ENCODE measurements at regions not wholly inside any gene's neighbourhood (a gene's known extent, or its start where the extent isn't known, plus 50 kb on each side); places are given as distances from the start of the nearest gene placed in this dataset.

GRCh38 chr2:84276590-84277255, 182.4 kb downstream of the SUCLG1 start (continued):
- TF ChIP-seq GLI2 (tag by site-specific recombination; IDR thresholded peaks at IDR 0.05; ENCODE audit: borderline replicate concordance, low read depth) (no peak), ZNF571 (tag by site-specific recombination; IDR thresholded peaks at IDR 0.05) (no peak), ZNF221 (tag by site-specific recombination; IDR thresholded peaks at IDR 0.05; ENCODE audit: borderline replicate concordance) (no peak), ZNF707 (tag by site-specific recombination; IDR thresholded peaks at IDR 0.05) (no peak), ZNF248 (tag by site-specific recombination; IDR thresholded peaks at IDR 0.05) (no peak)

- H3K4me3 ChIP-seq (ENCODE audit: low read depth, low read length) = no peak overlapping the region
- no peaks in the 10 kb centered on the region; the same call in 1 of the 2 replicates for H3K9me3 ChIP-seq (ENCODE audit: control insufficient read depth, insufficient read depth, low read depth, low read length)
- no peaks in the 10 kb centered on the region for H3K4me1 ChIP-seq (ENCODE audit: control insufficient read depth, insufficient read depth, low read length)
- no peak for TF ChIP-seq ZNF596 (tag by site-specific recombination; IDR thresholded peaks at IDR 0.05)
- H3K27ac ChIP-seq (ENCODE audit: extremely low read depth, low read depth, low read length) = no peak overlapping the region
- no peaks in the 10 kb centered on the region for H3K36me3 ChIP-seq (ENCODE audit: control insufficient read depth in 2 of 2, insufficient read depth in 1 of 2, low read length in 2 of 2)
- ChIA-PET POLR2A (no interaction called here), CTCF (no interaction called here)
These were observed 185.7 kb downstream of the SUCLG1 start for GRCh38 chr2:84273406-84273805.

- H3K4me3 ChIP-seq (ENCODE audit: low read depth, low read length) = no peak overlapping the region
- H3K36me3 ChIP-seq (ENCODE audit: control insufficient read depth in 2 of 2, insufficient read depth in 1 of 2, low read length in 2 of 2) = no peaks in the 10 kb centered on the region
- no peaks in the 10 kb centered on the region; the same call in 1 of the 2 replicates for H3K9me3 ChIP-seq (ENCODE audit: control insufficient read depth, insufficient read depth, low read depth, low read length)
- CTCF ChIA-PET = interaction anchor here (1.1 kb wide), 1 partner anchor 43 kb away, joined by 4 read pairs; no protein-coding TSS in a partner anchor
- POLR2A ChIA-PET = no interaction called here
- no peak for TF ChIP-seq BCL11B (tag by site-specific recombination; IDR thresholded peaks at IDR 0.05; ENCODE audit: low read depth)
- no peak overlapping the region for H3K27ac ChIP-seq (ENCODE audit: extremely low read depth, low read depth, low read length)
- H3K4me1 ChIP-seq (ENCODE audit: control insufficient read depth, insufficient read depth, low read length) = no peaks in the 10 kb centered on the region
These were observed 187.1 kb downstream of the SUCLG1 start for GRCh38 chr2:84271977-84272376.

GRCh38 chr2:84257831-84258230, 201.2 kb downstream of the SUCLG1 start:
- H3K4me1 ChIP-seq (ENCODE audit: control insufficient read depth, insufficient read depth, low read length) = no peaks in the 10 kb centered on the region
- ChIA-PET CTCF (interaction anchor here (0.5 to 1.2 kb wide), 4 partner anchors 57 to 1029 kb away, joined by 4 to 6 read pairs (median 4); no protein-coding TSS in a partner anchor), POLR2A (no interaction called here)
- TF ChIP-seq ZNF174 (tag by site-specific recombination; IDR thresholded peaks at IDR 0.05) (no peak), ZNF707 (tag by site-specific recombination; IDR thresholded peaks at IDR 0.05) (no peak), ZNF341 (tag by site-specific recombination; IDR thresholded peaks at IDR 0.05; ENCODE audit: low read depth) (no peak), GLIS2 (tag by site-specific recombination; IDR thresholded peaks at IDR 0.05) (no peak), ZNF10 (tag by site-specific recombination; IDR thresholded peaks at IDR 0.05) (no peak), AEBP2 (tag by site-specific recombination; IDR thresholded peaks at IDR 0.05; ENCODE audit: borderline replicate concordance) (no peak), ZNF362 (tag by site-specific recombination; IDR thresholded peaks at IDR 0.05) (no peak), ZSCAN16 (tag by site-specific recombination; IDR thresholded peaks at IDR 0.05) (no peak), ZNF473 (tag by site-specific recombination; IDR thresholded peaks at IDR 0.05) (no peak), ZNF768 (tag by site-specific recombination; IDR thresholded peaks at IDR 0.05) (no peak), ZNF624 (tag by site-specific recombination; IDR thresholded peaks at IDR 0.05) (no peak), ZNF560 (tag by site-specific recombination; IDR thresholded peaks at IDR 0.05; ENCODE audit: borderline replicate concordance) (no peak), TCF7L2 (IDR thresholded peaks at IDR 0.05; ENCODE audit: borderline replicate concordance, low read depth, low read length) (no peak), HIC1 (tag by site-specific recombination; IDR thresholded peaks at IDR 0.05) (no peak), ZNF621 (tag by site-specific recombination; IDR thresholded peaks at IDR 0.05) (no peak), ZNF639 (tag by site-specific recombination; IDR thresholded peaks at IDR 0.05) (no peak), ZBTB48 (tag by site-specific recombination; IDR thresholded peaks at IDR 0.05) (no peak), GLI2 (tag by site-specific recombination; IDR thresholded peaks at IDR 0.05; ENCODE audit: borderline replicate concordance, low read depth) (no peak), ZNF223 (tag by site-specific recombination; IDR thresholded peaks at IDR 0.05) (no peak)
- H3K36me3 ChIP-seq (ENCODE audit: control insufficient read depth in 2 of 2, insufficient read depth in 1 of 2, low read length in 2 of 2) = no peaks in the 10 kb centered on the region
- no peak overlapping the region for H3K4me3 ChIP-seq (ENCODE audit: low read depth, low read length)
- H3K9me3 ChIP-seq (ENCODE audit: control insufficient read depth, insufficient read depth, low read depth, low read length) = no peaks in the 10 kb centered on the region
- H3K27ac ChIP-seq (ENCODE audit: extremely low read depth, low read depth, low read length) = no peak overlapping the region

Data from HEK293 (cell line).